HG03064 (cell line): ENCODE measurements at regions not wholly inside any gene's neighbourhood (a gene's known extent, or its start where the extent isn't known, plus 50 kb on each side); places are given as distances from the start of the nearest gene placed in this dataset.

ENCODE experiments used
- ATAC-seq: cut with Tn5 transposase; IDR thresholded peaks from one replicate; pipeline ENCODE4 v1.9.1; 2021; ENCODE audit warnings: low read depth; ENCODE audit not compliant: unreplicated experiment

DNA sequence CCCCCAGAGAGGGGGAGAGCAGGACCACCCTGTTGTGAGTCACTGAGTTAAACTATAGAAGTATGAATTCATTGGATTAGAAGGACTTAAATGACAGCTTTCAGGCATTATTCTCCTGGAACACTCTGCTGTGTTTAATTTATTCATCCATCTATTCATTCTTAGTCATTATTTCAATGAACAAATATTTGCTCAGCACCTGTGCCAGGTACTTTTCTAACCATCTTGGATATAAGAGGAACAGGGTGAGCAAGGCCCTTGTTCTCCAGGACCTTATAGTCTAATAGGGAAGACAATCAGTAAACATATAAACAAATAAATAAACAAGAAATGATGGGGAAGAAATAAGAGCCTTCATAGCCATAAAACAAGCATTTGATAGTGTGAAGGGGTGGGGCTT lies 483.9 kb upstream of the BRINP1 start:
- no peak for ATAC-seq

DNA sequence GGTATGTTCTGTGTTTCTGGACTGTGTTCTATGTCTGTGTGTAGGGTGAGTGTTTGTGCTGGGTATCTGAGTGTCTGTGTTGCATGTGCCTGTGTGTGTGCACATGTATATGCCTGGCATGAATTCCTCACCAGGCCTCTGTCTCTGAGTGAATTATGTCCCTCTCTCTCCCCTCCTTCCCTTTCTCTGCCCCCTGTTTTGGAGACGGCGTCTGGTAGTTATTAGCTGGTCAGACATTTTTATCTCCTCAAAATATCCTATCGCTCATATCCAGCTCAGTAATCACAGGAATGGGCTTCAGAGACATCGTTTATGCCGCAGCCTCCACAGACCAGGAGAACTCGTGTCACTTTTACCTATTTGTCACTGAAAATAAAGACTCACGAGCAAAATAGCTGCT lies 483.2 kb upstream of the BRINP1 start:
- no peak for ATAC-seq

DNA sequence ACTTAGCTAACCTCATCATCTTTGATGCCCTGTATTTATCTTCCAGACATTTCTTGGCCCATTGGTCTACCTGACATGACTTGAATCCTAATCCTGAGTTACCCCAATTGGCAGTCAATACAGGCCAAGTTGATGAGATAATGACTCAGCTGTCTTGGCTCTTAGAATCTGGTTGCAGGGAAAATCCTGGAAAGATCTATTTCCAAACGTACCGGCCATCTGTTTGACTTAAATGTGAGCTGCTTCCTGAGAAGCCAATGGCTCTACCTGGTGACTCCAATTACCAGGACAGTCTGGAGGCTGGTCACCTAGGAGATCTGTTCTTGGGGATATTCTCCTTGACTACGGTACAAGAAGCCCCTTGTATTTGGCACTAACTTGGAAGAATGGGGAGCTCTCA lies 475.2 kb upstream of the BRINP1 start:
- no peak for ATAC-seq

DNA sequence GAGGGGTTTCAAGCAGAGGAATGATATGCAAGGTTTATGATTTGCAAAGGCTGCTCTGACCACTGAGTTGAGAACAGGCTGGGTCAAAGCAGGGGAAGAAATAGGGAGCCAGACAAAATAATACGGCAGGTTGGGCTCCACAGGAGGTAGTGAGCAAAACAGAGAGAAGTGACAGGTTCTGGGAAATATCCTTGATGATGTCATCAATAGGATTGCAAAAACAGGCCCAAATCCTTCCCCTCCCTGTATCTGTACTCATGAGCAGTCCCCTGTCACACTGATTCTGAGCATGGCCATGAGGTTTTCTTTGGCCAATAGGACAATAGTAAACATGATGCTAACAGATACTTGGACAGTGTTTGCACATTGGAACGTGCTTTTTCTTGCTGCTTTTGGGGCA lies 471.8 kb upstream of the BRINP1 start:
- ATAC-seq = no peak

DNA sequence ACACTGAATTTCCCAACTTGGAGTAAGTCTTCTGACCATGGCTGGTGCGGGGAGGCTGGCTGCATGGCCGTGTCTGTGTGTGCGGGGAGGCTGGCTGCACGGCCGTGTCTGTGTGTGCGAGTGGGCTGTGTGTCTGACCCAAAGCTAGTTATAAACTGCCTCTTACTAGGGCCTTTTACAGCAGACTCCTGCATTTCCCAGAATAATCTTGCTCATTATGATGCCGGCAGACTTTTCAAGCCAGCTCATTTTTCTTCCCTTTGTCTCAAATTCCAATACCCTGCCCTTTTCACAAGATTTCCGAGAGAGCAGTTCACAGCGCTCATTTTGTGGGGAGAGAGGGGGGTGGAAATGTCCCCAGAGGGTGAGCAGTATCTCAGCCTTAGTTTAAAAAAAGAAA lies 470.7 kb upstream of the BRINP1 start:
- no peak for ATAC-seq

DNA sequence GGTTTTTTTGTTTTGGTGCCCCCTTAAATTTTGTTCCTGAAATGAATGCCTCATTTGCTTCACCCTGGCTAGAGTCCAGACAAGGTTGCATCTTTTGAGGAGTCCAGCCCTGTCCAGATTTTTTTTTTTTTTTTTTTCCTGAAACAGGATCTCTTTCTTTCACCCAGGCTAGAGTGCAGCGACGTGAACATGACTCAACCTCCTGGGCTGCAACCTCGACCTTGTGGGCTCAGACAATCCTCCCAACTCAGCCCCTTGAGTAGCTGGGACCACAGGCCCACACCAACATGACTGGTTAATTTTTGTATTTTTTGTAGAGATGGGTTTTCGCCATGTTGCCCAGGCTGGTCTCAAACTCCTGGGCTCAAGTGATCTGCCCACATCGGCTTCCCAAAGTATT lies 469.0 kb upstream of the BRINP1 start:
- ATAC-seq = no peak

DNA sequence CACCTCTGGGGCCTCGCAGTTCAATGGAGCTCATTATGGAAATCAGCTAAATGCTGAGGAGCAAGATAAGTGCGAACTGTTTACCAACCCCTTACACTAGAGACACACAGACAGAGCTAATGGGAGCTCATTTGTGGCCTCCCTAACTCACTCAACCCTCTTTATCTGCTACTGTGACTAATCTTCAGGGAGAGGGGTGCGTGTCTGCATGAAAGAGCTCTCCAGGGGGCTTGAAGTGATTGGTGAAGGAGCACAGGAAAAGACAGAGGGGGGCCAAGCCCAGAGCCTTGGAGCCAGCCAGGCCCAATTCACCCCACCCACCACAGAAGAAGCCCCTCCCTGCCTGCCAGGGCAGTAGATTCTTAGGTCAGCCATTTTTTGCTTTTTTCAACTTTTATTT lies 466.8 kb upstream of the BRINP1 start:
- no peak for ATAC-seq

DNA sequence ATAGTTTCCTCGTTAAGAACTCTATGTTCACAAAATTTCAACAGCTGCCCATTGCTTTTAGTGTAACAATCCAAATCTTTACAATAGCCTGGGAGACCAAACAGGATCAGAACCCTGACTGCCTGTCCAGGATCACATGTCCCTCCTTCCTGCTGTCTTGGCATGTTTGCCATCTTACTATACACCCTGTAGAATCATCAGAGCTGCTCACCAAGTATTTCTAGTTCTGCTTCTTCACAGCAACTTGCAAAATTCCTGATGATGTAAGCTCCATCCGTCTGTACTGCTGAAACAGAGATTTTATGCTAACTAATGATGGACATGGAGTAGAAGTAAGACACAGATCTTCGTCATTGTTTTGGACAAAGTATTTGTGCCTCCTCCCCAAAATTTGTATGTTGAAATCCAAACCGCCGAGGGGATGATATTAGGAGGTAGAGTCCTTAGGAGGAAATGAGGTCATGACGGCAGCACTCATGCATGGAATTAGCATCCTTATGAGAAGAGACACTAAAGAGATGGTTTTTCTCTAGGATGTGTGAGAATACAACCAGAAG lies 464.9 kb upstream of the BRINP1 start:
- no peak for ATAC-seq

DNA sequence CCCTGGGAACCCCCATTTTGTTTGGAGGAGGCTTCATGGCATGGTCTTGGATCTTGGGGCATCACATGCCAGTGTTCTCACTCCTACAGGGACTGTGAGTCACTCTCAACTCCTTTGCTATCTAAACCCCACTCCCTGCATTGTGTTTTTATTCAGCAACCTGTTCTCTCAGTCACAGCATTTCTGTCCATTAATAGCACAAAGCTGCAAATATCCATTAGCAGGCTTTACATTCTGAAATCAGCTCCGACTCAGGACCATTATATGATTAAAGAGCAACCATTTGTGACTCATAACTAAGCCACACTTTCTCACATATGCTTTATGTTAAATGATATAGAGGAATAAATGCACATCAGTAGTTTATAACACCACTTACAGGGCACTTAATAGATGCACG lies 462.1 kb upstream of the BRINP1 start:
- ATAC-seq = no peak

DNA sequence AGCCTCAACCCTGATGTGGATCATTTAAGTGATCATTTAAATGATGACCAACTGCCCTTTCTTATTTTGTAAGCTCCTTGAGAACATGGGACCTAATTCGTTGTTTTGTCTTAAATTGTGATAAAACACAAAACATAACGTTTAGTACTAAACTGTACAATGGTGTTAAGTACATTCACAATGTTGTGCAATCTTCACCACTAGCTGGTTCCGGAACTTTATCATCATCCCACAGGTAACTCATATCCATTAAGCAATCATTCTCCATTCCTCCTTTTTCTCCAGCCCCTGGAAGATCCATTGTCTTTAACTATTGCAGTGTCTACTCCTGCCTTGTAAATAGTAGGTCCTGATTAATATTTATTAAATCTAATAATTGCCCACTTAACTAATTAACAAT lies 460.5 kb upstream of the BRINP1 start:
- ATAC-seq = no peak

DNA sequence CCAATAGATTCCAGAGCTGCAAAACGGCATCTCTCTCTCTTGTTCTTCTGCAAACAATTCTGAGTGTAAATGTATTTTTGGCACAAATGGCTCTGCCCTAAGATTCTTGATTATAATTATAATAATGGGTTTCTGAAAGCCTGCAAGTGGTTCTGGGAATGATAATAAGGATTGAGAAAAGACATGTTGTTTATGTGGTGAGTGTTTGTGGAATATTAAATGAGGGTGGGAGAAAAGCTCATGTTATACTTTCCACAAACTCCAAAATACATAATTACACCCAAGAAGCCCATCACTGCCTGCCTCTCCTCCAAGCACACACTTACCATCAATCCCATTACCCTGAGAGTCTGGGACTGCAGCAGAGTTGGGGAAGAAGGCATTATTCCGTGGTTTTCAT lies 460.0 kb upstream of the BRINP1 start:
- no peak for ATAC-seq

DNA sequence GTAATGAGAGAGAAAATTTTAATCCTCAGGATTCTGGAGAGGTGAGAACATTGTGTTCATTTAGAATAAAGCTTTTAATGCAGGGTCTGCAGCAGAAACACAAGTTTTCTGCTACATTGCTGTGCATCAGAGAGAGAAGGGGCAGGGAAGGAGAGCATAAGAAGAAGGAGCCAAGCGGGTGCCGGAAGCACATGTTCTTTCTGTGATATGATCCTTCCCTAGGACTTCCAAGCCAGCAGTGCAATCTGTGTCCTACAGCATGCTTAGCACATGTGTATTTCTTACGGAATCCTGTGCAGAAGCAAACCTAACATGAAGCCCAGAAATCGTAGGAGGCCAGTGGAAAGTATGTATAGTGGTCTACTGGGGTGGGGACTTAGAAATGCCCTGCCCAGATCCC lies 458.3 kb upstream of the BRINP1 start:
- ATAC-seq = no peak

DNA sequence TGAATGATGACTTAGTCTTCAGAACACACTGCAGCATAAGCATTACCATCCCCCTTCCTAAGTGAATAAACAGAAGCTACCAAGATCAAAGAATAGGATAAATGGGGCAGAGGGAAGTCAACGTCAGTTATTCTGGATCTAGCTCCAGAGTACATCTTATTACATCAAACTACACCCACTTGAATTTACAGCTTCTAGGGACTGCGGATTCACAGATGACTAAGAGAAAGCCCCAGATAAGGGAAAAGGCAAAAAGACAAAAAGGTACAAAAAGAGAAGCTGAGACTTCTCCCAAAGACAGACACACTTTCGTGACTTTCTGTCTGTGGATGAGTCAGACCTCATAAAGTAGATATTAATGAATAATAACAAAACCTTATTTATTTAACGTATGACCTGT lies 457.9 kb upstream of the BRINP1 start:
- ATAC-seq = no peak

DNA sequence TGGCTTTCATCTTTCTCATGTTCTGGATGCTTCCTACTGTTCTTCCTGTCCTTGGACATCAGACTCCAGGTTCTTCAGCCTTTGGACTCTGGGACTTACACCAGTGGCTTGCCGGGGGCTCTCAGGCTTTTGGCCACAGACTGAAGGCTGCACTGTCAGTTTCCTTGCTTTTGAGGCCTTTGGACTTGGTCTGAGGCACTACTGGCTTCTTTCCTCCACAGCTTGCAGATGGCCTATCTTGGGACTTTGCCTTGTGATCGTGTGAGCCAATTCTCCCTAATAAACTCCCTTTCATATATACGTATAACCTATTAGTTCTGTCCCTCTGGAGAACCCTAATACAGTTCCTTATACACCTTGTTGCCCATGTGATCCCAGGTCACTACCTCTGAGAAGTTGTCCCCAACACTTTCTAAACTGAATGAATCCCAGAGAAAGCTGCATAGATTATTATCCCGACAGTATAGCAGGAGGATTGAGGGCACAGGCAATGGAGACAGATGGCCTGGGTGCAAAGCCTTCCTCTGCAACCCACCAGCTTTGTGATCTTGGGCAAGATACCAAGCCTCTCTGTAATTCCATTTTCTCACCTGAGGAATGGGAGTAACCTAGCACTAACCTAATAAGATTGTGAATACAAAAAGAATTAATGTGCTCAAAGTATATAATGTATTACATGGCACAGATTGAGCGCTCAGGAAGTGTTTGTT lies 449.6 kb upstream of the BRINP1 start:
- ATAC-seq = no peak

DNA sequence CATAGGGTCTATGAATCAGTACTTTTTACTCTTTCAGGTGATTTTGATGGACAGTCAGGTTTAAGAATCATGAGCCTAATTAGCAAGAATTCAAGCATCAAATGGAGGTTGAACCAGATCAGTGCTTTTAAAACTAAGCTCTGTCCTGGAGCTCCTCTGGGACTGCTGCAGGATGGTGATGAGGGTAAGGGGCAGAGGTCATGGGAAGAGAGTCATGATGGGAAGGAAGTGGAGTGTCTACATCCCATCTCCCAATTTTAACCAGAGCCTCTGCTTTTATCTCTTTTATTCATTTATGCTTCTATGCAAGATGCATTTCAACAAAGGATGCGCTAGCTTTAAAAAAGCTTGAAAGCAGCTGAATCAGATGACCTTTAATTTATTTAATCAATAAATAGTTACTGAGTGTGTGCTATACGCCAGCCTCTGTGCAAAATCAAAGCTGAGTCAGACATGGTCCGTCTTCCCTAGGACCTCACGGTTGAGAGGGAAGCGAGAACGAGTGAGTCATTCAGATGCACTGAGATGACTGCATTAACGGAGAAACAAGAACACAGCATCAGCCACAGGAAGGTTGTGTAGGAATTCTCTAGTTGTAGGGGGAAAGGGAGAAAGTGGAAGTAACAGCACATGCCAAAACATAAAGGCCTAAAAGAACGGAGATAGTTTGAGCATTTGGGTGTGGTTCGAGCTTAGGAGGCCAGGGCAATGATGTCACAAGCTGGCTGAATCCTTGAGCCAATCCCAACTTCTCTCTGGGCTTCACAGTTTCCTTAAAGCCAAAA lies 441.6 kb upstream of the BRINP1 start:
- ATAC-seq = no peak

DNA sequence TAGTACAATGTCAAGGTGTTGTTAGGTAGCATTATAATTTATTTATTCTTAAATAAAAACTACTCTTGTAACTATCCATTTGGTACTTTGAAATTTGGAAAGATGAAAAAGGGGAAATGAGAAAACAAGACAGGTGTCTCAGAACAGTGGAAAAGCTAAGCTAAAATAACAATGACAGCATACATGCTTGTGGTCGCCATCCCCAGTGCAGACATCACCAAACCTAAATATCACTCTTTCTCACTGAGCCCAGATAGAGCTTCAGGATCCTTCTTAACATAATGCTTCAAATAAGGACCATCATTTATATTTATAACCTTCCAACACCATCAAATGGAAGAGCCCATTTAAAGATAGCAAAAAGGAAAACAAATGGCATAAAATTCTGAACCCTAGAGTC lies 434.4 kb upstream of the BRINP1 start:
- ATAC-seq = no peak

DNA sequence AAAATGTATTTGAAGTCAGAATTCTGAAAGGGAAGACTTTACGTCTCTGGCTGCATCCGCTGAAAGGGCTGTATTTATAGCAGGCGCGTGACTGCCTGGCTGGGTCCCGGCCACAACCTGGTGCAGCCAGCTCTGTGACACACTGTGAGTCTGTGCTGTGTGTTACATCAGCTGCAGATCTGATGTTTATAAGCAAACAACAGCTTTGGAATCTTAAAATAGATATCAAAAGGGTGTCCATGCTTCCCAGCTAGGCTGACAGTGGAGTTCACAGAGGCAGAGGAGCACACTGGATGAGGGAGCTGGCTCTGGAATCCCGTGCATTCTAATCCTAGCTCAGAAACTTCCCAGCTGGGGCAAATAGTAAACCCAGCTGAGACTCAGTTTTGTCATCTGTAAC lies 433.4 kb upstream of the BRINP1 start:
- no peak for ATAC-seq

DNA sequence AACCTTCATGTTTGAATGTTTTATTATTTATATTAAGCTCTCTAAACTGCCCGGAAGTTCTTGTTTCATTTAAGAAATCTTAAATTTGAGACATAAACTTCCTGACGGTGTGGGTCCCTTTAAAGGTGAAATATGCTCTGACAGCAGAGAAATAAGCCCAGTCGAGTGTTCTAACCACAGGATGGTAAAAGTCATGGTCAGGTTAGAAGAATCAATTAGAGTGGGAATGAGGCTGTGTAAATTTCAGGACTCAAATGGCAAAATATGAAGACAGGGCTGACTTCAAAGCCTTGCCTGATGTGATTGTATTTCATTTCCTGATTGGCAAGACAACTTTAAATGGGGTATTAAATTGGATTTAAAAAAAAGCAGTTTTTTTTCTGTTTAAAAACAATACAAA lies 432.9 kb upstream of the BRINP1 start:
- no peak for ATAC-seq

DNA sequence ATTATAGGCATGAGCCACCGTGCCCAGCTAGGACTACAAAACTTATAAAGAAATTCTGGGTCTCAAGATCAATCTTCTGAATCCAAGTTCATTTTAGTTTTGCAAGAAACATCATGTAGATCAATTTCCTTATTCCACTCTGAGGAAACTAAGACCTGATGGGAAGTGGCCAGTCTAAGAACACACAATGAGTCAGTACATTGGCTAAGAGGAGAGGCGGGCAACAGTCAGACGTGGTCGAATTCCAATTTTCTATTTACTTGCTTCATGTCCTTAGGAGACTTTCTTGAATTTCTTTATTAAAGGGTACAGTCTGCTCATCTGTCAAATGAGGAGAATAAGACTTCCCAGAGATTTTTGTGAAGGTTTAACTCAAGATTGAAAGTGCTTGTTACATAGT lies 432.1 kb upstream of the BRINP1 start:
- ATAC-seq = no peak

DNA sequence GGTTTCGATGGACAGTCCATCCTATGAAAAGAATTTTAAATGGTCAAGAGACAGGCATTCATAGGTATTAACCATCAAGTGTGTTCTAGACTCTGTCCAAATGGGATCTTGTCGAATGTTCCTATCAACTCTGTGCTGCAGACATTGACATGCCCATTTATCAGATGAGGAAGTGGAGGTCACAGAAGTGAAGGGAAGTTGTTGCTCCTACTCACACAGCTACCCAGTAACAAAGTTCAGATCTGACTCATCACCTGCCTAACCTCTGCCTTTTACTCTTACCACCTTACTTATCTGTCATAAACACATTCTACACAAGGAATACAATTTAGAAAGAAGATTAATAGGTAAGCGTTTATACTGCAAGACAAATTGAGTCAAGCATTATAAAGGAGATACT lies 426.2 kb upstream of the BRINP1 start:
- ATAC-seq = no peak

DNA sequence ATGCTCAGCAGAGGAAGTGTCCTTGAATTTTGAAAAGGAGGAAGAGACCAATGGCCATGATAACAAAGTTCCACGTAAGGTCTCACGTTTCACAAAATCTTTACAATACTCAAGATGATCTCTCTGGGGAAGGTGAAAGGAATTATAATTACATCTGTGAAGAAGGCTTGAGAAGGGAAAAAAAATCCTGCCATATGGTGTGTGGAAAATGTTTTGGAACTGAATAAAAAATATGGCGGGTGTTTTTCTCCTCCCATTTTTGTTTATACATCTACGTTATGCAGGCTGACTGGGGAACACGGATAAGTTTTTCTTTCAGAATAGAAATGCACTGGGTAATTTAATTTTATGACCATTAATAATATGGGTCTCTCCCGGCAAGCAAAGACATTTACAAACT lies 425.6 kb upstream of the BRINP1 start:
- no peak for ATAC-seq

DNA sequence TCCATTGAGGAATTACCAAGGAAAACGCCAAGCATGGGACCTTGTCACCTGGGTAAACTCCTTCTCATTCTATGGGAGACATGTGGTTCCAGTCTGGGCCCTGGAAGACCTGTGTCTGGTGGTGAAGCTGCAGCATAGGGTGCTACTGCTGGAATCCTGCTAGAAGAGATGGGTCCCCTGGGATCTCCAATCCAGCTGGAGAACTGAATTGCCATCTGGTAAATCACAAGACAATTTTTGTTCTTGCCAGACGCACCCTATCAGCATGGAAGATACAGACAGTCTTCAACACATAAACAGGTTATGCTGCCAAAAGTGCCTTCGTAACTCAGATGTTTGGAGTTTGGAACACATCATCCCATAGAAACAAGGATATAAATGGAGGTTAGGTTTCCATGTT lies 424.0 kb upstream of the BRINP1 start:
- no peak for ATAC-seq
